ENCODE measurements at regions not wholly inside any gene's neighbourhood (a gene's known extent, or its start where the extent isn't known, plus 50 kb on each side); places are given as distances from the start of the nearest gene placed in this dataset.

DNA sequence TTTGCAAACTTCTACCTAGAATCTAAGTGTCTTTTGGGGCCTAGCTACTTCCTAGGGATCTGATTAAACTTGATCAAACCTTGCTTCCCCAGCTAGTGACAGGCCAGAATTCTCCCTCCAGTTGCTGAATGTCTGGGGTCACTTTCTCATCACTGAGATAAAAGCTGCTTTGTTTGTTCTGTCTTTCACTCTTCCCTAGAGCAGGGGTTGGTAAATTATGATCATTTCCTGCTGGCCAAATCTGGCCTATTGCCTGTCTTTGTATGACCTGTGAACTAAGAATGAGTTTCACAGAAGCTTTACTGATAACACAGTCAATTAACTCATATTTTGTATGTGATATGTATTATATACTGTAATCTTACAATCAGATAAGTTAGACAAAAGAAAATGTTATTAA lies 157.8 kb upstream of the AADAT start:
- peaks cover 0 to 2% (median 0%) of the 10 kb centered on the region in 3 donors for H3K27me3 ChIP-seq (ENCODE audit: control insufficient read depth in 3 of 3, insufficient read depth in 3 of 3, low read length in 2 of 3)
- peaks cover 0 to 19% (median 0%) of the 10 kb centered on the region in 5 donors for H3K4me1 ChIP-seq (ENCODE audit: control insufficient read depth in 5 of 5, insufficient read depth in 5 of 5, low read length in 5 of 5)
- ATAC-seq (ENCODE audit: insufficient read depth, low FRiP score) (no peak), DNase-seq (peak; percentile 57 to 82 (median 81))
- H3K9ac ChIP-seq (ENCODE audit: insufficient read depth in 1 of 2, low read length in 2 of 2), result no peak overlapping the region
- H3K27ac ChIP-seq (ENCODE audit: low read depth in 1 of 2, low read length in 1 of 2), result no peak overlapping the region
- TF ChIP-seq, protein P1, sequence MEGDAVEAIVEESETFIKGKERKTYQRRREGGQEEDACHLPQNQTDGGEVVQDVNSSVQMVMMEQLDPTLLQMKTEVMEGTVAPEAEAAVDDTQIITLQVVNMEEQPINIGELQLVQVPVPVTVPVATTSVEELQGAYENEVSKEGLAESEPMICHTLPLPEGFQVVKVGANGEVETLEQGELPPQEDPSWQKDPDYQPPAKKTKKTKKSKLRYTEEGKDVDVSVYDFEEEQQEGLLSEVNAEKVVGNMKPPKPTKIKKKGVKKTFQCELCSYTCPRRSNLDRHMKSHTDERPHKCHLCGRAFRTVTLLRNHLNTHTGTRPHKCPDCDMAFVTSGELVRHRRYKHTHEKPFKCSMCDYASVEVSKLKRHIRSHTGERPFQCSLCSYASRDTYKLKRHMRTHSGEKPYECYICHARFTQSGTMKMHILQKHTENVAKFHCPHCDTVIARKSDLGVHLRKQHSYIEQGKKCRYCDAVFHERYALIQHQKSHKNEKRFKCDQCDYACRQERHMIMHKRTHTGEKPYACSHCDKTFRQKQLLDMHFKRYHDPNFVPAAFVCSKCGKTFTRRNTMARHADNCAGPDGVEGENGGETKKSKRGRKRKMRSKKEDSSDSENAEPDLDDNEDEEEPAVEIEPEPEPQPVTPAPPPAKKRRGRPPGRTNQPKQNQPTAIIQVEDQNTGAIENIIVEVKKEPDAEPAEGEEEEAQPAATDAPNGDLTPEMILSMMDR (IDR thresholded peaks at IDR 0.05; ENCODE audit: control extremely low read depth, extremely low read depth), result no peak
- H3K9me3 ChIP-seq (ENCODE audit: control insufficient read depth in 4 of 4, insufficient read depth in 3 of 4, low read length in 3 of 4), result no peaks in the 10 kb centered on the region
- no peaks in the 10 kb centered on the region for H3K36me3 ChIP-seq (ENCODE audit: control insufficient read depth in 4 of 4, insufficient read depth in 4 of 4, low read length in 4 of 4)
- H3K4me3 ChIP-seq, result no peak overlapping the region

DNA sequence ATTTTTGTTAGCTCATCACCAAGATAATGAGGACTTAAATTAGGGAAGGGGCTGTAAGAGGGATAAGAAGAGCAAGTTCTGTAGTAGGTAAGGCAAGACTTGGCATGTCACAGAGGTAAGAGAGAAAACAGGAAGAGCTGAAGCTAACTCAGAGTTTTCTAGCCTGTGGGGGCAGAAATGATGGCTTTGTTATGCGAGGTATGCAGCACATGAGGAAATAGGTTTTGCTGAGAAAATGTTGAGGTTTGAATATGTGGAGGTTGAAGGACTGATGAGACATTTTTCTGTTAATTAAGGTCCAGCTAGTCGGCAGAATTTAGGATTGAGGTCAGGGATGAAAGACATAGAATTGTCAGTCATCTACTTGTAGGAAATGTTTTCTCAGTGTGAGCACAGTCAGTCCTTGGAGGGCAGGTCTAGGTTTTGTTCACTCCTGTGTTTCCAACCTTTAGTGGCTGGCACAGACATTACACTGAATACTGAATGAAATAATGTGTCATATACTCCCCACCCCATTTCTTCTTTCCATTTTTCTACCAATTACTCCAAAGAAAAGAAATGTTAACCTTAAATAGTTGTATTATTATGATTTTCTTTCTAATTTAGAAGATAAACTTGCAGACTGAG lies 154.0 kb upstream of the AADAT start:
- peaks cover 0 to 19% (median 0%) of the 10 kb centered on the region in 5 donors for H3K4me1 ChIP-seq (ENCODE audit: control insufficient read depth in 5 of 5, insufficient read depth in 5 of 5, low read length in 5 of 5)
- no peak overlapping the region for H3K27ac ChIP-seq (ENCODE audit: low read depth in 1 of 2, low read length in 1 of 2)
- no peaks in the 10 kb centered on the region for H3K9me3 ChIP-seq (ENCODE audit: control insufficient read depth in 4 of 4, insufficient read depth in 3 of 4, low read length in 3 of 4)
- no peaks in the 10 kb centered on the region for H3K27me3 ChIP-seq (ENCODE audit: control insufficient read depth in 3 of 3, insufficient read depth in 3 of 3, low read length in 2 of 3)
- ATAC-seq (ENCODE audit: insufficient read depth, low FRiP score) (no peak), DNase-seq (no peak)
- H3K36me3 ChIP-seq (ENCODE audit: control insufficient read depth in 4 of 4, insufficient read depth in 4 of 4, low read length in 4 of 4), result no peaks in the 10 kb centered on the region
- TF ChIP-seq, protein P1 (IDR thresholded peaks at IDR 0.05; ENCODE audit: control extremely low read depth, extremely low read depth), result no peak
- H3K4me3 ChIP-seq, result no peak overlapping the region
- WGBS, 2 donors, result 51 to 70% methylated on average over 2 of the region's 2 CpGs
- no peak overlapping the region for H3K9ac ChIP-seq (ENCODE audit: insufficient read depth in 1 of 2, low read length in 2 of 2)

DNA sequence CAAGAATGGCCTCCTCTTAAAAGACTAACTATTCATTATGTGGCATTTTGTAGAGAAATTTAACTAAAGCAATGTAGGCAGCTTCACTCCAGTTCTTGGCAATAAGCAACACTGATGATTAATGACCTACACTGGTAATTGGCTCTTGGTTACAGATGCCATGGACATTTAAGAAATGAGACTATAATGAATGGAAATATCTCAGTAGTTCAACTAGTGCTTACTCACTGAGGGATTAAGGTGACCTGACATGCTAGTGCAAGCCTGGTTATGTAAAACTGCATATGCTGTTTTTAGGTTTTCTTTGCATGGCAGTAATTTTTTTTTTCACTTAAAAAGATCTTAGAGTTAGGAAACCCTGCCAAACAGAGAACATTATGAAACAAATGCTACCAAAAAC lies 152.7 kb upstream of the AADAT start:
- DNase-seq (no peak), ATAC-seq (ENCODE audit: insufficient read depth, low FRiP score) (no peak)
- H3K4me3 ChIP-seq, result no peak overlapping the region
- H3K36me3 ChIP-seq (ENCODE audit: control insufficient read depth in 4 of 4, insufficient read depth in 4 of 4, low read length in 4 of 4), result no peaks in the 10 kb centered on the region
- peaks cover 0 to 10% (median 0%) of the 10 kb centered on the region in 5 donors for H3K4me1 ChIP-seq (ENCODE audit: control insufficient read depth in 5 of 5, insufficient read depth in 5 of 5, low read length in 5 of 5)
- no peak overlapping the region for H3K27ac ChIP-seq (ENCODE audit: low read depth in 1 of 2, low read length in 1 of 2)
- TF ChIP-seq, protein P1 (IDR thresholded peaks at IDR 0.05; ENCODE audit: control extremely low read depth, extremely low read depth), result no peak
- no peak overlapping the region for H3K9ac ChIP-seq (ENCODE audit: insufficient read depth in 1 of 2, low read length in 2 of 2)
- H3K9me3 ChIP-seq (ENCODE audit: control insufficient read depth in 4 of 4, insufficient read depth in 3 of 4, low read length in 3 of 4), result no peaks in the 10 kb centered on the region
- H3K27me3 ChIP-seq (ENCODE audit: control insufficient read depth in 3 of 3, insufficient read depth in 3 of 3, low read length in 2 of 3), result no peaks in the 10 kb centered on the region

DNA sequence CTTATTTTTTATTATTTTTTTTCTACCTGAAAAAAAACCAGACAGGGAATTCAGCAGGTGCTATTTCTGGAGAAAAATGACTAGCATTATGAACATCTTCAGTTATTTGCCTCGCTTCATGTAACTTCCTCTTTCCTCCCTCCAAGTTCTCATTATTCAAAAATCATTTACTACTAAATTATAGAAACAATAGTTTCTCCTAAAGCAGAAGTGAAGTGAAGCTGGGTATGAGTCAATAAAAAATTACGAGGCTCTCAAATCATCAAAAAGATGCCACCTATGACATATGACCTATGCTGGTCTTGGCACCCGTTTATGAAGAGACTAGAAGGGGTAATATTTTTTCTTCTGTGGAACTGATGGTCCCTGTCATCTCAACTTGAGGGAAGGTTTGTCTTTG lies 145.0 kb upstream of the AADAT start:
- Histone ChIP-seq H3K9ac (ENCODE audit: insufficient read depth in 1 of 2, low read length in 2 of 2) (no peak overlapping the region), H3K27ac (ENCODE audit: low read depth in 1 of 2, low read length in 1 of 2) (no peak overlapping the region), H3K36me3 (ENCODE audit: control insufficient read depth in 4 of 4, insufficient read depth in 4 of 4, low read length in 4 of 4) (no peaks in the 10 kb centered on the region), H3K27me3 (ENCODE audit: control insufficient read depth in 3 of 3, insufficient read depth in 3 of 3, low read length in 2 of 3) (no peaks in the 10 kb centered on the region), H3K9me3 (ENCODE audit: control insufficient read depth in 4 of 4, insufficient read depth in 3 of 4, low read length in 3 of 4) (no peaks in the 10 kb centered on the region), H3K4me1 (ENCODE audit: control insufficient read depth in 5 of 5, insufficient read depth in 5 of 5, low read length in 5 of 5) (no peaks in the 10 kb centered on the region), H3K4me3 (no peak overlapping the region)
- TF ChIP-seq, protein P1 (IDR thresholded peaks at IDR 0.05; ENCODE audit: control extremely low read depth, extremely low read depth), result no peak
- ATAC-seq (ENCODE audit: insufficient read depth, low FRiP score), result no peak
- no peak for DNase-seq
- WGBS, 2 donors, result 28 to 54% methylated on average over 3 of the region's 3 CpGs
